ENCODE measurements at regions not wholly inside any gene's neighbourhood (a gene's known extent, or its start where the extent isn't known, plus 50 kb on each side); places are given as distances from the start of the nearest gene placed in this dataset.

DNA sequence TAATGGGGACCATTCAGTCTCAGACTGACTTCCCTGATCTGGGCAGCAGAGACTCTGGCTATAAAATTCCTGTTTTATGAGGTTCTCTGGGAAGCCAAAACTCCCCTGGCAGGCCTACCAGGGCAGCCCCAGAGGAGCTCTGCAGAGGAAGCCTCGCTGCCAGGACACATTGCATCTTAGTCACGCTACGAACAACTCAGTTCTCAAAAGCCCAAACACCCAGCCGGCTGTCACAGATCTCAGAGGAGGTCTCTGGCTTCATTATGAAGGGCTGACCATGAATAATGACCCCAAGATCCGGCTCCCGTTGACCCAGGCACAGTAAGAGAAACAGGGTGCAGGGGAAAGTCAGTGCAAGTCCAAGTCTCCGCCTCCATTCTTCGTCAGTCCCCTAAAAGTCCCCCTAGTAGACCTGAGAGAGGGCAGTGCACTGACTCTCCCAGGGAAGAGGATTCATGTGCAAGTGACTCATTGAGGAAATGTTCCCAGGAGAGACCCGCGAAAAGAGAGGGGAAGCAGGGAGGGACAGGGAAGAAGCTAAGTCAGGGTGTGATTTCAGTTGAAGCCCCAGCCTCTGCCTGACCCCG, 212.3 kb downstream of the CYP26B1 start:
- Histone ChIP-seq H3K4me3 (ENCODE audit: low read length in 2 of 2) (no peak overlapping the region), H3K9me3 (ENCODE audit: control insufficient read depth in 2 of 2, low read length in 2 of 2) (no peaks in the 10 kb centered on the region), H3K9ac (ENCODE audit: low read length in 2 of 2) (no peak overlapping the region), H3K27me3 (ENCODE audit: control insufficient read depth in 1 of 2, insufficient read depth in 2 of 2, low read length in 2 of 2) (peaks cover 0 to 2% of the 10 kb centered on the region in 2 donors), H3K27ac (ENCODE audit: low read length) (no peak overlapping the region), H3K36me3 (ENCODE audit: control insufficient read depth in 2 of 2, insufficient read depth in 2 of 2, low read length in 2 of 2) (no peaks in the 10 kb centered on the region), H3K4me1 (ENCODE audit: control insufficient read depth, insufficient read depth, low read length) (peaks cover 5% of the 10 kb centered on the region)

DNA sequence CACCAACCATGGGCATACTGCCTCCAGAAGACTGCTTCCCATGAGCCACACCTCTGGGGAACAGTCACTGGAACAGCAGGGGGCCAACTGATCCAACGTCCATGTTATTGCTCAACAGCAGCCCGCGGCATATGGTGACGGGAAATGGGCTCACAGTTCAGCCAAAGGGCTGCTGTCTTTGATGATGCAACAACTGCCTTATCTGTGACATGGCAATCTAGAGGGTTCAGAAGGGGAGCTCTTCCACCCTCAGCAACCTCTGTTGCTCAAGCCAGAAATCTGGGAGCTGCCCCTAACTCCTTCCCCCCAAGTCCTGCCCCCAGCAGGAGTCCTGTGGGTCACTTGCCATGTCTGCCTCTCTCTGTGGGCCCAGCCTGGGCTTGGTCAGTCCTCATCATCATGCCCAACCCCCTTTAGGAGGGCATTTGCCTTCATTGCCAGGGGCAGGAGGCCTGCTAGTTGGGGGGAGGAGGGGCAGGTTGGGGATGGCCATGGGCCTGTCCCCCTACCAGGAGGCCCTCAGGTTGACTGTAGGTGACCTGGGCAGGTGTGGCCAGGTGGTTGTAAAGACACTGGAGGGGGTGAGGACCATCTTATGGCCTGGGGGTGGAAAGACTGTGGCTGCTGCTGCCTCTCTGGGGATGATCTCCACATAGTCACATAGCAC, 212.9 kb downstream of the CYP26B1 start:
- Histone ChIP-seq H3K27ac (ENCODE audit: low read length) (no peak overlapping the region), H3K4me3 (ENCODE audit: low read length in 2 of 2) (no peak overlapping the region), H3K27me3 (ENCODE audit: control insufficient read depth in 1 of 2, insufficient read depth in 2 of 2, low read length in 2 of 2) (peaks cover 0 to 2% of the 10 kb centered on the region in 2 donors), H3K9me3 (ENCODE audit: control insufficient read depth in 2 of 2, low read length in 2 of 2) (no peaks in the 10 kb centered on the region), H3K4me1 (ENCODE audit: control insufficient read depth, insufficient read depth, low read length) (peaks cover 5% of the 10 kb centered on the region), H3K9ac (ENCODE audit: low read length in 2 of 2) (no peak overlapping the region), H3K36me3 (ENCODE audit: control insufficient read depth in 2 of 2, insufficient read depth in 2 of 2, low read length in 2 of 2) (no peaks in the 10 kb centered on the region)

DNA sequence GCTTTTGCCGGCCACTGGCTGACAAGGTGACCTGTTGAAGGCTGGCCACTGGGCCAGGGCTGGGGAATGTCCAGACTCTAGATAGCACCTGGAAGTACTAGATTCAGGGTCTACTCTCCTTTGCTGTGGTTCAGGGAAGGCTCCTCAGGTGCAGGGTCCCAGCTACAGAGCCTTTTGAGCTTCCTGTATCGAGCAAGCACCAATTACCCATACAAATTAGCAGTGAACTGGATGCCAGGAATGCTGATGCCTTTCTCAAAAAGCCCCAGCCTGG, 213.4 kb downstream of the CYP26B1 start:
- H3K27ac ChIP-seq (ENCODE audit: low read length): no peak overlapping the region

GRCh38 chr2:71933467-71934319, 214.0 kb downstream of the CYP26B1 start:
- Histone ChIP-seq H3K9ac (ENCODE audit: low read length in 2 of 2) (no peak overlapping the region), H3K36me3 (ENCODE audit: control insufficient read depth in 2 of 2, insufficient read depth in 2 of 2, low read length in 2 of 2) (no peaks in the 10 kb centered on the region), H3K4me1 (ENCODE audit: control insufficient read depth, insufficient read depth, low read length) (peaks cover 5% of the 10 kb centered on the region), H3K27ac (ENCODE audit: low read length) (no peak overlapping the region), H3K9me3 (ENCODE audit: control insufficient read depth in 2 of 2, low read length in 2 of 2) (no peaks in the 10 kb centered on the region), H3K27me3 (ENCODE audit: control insufficient read depth in 1 of 2, insufficient read depth in 2 of 2, low read length in 2 of 2) (peaks cover 0 to 2% of the 10 kb centered on the region in 2 donors), H3K4me3 (ENCODE audit: low read length in 2 of 2) (no peak overlapping the region)

More for the DNA sequence above, 213.4 kb downstream of the CYP26B1 start:
- no peaks in the 10 kb centered on the region for H3K36me3 ChIP-seq (ENCODE audit: control insufficient read depth in 2 of 2, insufficient read depth in 2 of 2, low read length in 2 of 2)
- peaks cover 5% of the 10 kb centered on the region for H3K4me1 ChIP-seq (ENCODE audit: control insufficient read depth, insufficient read depth, low read length)
- H3K27me3 ChIP-seq (ENCODE audit: control insufficient read depth in 1 of 2, insufficient read depth in 2 of 2, low read length in 2 of 2): peaks cover 0 to 2% of the 10 kb centered on the region in 2 donors
- H3K9ac ChIP-seq (ENCODE audit: low read length in 2 of 2): no peak overlapping the region
- H3K4me3 ChIP-seq (ENCODE audit: low read length in 2 of 2): no peak overlapping the region
- no peaks in the 10 kb centered on the region for H3K9me3 ChIP-seq (ENCODE audit: control insufficient read depth in 2 of 2, low read length in 2 of 2)

DNA sequence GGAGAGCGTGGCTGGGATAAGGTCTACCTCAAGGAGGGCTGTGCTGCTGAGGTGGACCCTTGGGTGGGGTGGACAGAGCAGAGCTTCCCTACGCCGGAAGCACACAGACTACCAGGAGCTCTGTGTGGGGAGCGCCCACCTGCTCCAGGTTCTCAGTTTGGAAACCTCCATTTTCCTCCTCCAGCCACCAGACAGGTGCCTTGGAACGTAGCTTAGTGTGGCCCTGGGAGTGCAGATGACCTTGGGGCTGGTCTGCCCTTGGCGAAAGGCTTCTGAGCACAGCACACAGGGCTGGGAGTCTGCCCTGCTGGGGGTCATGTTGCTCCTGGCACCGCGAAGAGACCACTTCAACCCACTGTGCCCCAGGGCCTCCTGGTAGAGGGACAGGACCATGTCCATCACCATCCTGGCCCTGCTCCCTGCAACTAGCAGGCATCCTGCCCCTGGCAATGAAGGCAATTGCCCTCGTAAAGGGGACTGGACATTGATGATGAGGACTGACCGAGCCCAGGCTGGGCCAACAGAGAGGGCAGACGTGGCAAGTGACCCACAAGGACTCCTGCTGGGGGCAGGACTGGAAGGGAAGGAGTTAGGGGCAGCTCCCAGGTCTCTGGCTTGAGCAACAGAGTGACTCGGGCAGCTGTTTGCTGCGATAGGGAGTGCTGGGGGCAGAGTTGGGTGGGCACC, 214.7 kb downstream of the CYP26B1 start:
- no peaks in the 10 kb centered on the region for H3K36me3 ChIP-seq (ENCODE audit: control insufficient read depth in 2 of 2, insufficient read depth in 2 of 2, low read length in 2 of 2)
- no peak overlapping the region for H3K4me3 ChIP-seq (ENCODE audit: low read length in 2 of 2)
- peaks cover 0 to 2% of the 10 kb centered on the region in 2 donors for H3K27me3 ChIP-seq (ENCODE audit: control insufficient read depth in 1 of 2, insufficient read depth in 2 of 2, low read length in 2 of 2)
- no peak overlapping the region for H3K9ac ChIP-seq (ENCODE audit: low read length in 2 of 2)
- H3K27ac ChIP-seq (ENCODE audit: low read length): no peak overlapping the region
- no peaks in the 10 kb centered on the region for H3K9me3 ChIP-seq (ENCODE audit: control insufficient read depth in 2 of 2, low read length in 2 of 2)
- H3K4me1 ChIP-seq (ENCODE audit: control insufficient read depth, insufficient read depth, low read length): peaks cover 5% of the 10 kb centered on the region

DNA sequence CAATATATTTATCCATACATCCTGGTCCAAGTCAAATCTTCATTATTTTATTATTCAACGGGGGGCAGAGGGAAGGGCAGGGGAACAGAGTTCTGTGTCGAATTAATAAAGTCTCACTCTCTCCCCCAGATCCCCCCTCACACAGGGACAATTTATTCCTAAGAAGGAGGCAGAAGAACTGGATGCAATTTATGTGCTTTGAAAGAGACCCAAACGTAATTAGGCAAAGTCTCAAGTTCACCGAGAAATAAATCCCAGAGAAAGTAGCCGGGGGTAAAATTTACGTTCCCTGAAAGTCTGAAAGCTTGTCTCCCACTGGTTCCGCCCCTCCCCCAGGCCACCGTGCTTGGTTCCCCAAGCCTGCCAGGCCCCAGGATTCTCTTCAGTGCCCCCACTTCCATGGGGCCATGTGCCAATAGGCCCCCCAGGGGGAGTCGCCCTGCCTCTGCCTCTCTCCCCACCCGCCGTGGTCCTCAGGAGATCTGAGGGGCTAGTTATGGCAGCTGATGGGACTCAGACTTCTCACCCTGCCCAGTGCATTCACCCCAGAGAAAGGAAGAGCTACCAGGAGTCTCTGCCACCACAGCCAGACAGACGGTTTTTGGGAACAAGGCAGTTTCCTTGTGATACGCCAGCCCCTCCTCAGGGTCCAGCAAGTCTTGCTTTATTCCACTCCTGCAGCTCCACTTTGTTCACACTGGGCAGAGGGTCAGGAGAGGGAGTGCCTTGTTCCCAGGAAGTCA, 215.5 kb downstream of the CYP26B1 start:
- H3K4me3 ChIP-seq (ENCODE audit: low read length in 2 of 2): no peak overlapping the region
- peaks cover 5% of the 10 kb centered on the region for H3K4me1 ChIP-seq (ENCODE audit: control insufficient read depth, insufficient read depth, low read length)
- H3K9ac ChIP-seq (ENCODE audit: low read length in 2 of 2): no peak overlapping the region

GRCh38 chr2:71930049-71930681, 217.5 kb downstream of the CYP26B1 start:
- H3K9ac ChIP-seq (ENCODE audit: low read length in 2 of 2): no peak overlapping the region
- no peaks in the 10 kb centered on the region for H3K36me3 ChIP-seq (ENCODE audit: control insufficient read depth in 2 of 2, insufficient read depth in 2 of 2, low read length in 2 of 2)
- no peaks in the 10 kb centered on the region for H3K9me3 ChIP-seq (ENCODE audit: control insufficient read depth in 2 of 2, low read length in 2 of 2)
- H3K4me3 ChIP-seq (ENCODE audit: low read length in 2 of 2): no peak overlapping the region
- H3K4me1 ChIP-seq (ENCODE audit: control insufficient read depth, insufficient read depth, low read length): peaks cover 5% of the 10 kb centered on the region
- H3K27ac ChIP-seq (ENCODE audit: low read length): no peak overlapping the region
- H3K27me3 ChIP-seq (ENCODE audit: control insufficient read depth in 1 of 2, insufficient read depth in 2 of 2, low read length in 2 of 2): peaks cover 0 to 2% of the 10 kb centered on the region in 2 donors

More for the DNA sequence above, 215.5 kb downstream of the CYP26B1 start:
- H3K9me3 ChIP-seq (ENCODE audit: control insufficient read depth in 2 of 2, low read length in 2 of 2): no peaks in the 10 kb centered on the region
- no peak overlapping the region for H3K27ac ChIP-seq (ENCODE audit: low read length)
- no peaks in the 10 kb centered on the region for H3K36me3 ChIP-seq (ENCODE audit: control insufficient read depth in 2 of 2, insufficient read depth in 2 of 2, low read length in 2 of 2)
- H3K27me3 ChIP-seq (ENCODE audit: control insufficient read depth in 1 of 2, insufficient read depth in 2 of 2, low read length in 2 of 2): peaks cover 0 to 2% of the 10 kb centered on the region in 2 donors

- no peaks in the 10 kb centered on the region for H3K9me3 ChIP-seq (ENCODE audit: control insufficient read depth in 2 of 2, low read length in 2 of 2)
- H3K4me3 ChIP-seq (ENCODE audit: low read length in 2 of 2): no peak overlapping the region
- peaks cover 0 to 2% of the 10 kb centered on the region in 2 donors for H3K27me3 ChIP-seq (ENCODE audit: control insufficient read depth in 1 of 2, insufficient read depth in 2 of 2, low read length in 2 of 2)
- H3K36me3 ChIP-seq (ENCODE audit: control insufficient read depth in 2 of 2, insufficient read depth in 2 of 2, low read length in 2 of 2): no peaks in the 10 kb centered on the region
- no peak overlapping the region for H3K27ac ChIP-seq (ENCODE audit: low read length)
- no peak overlapping the region for H3K9ac ChIP-seq (ENCODE audit: low read length in 2 of 2)
- no peaks in the 10 kb centered on the region for H3K4me1 ChIP-seq (ENCODE audit: control insufficient read depth, insufficient read depth, low read length)
Measured at GRCh38 chr2:71929482-71929772, 218.2 kb downstream of the CYP26B1 start.

DNA sequence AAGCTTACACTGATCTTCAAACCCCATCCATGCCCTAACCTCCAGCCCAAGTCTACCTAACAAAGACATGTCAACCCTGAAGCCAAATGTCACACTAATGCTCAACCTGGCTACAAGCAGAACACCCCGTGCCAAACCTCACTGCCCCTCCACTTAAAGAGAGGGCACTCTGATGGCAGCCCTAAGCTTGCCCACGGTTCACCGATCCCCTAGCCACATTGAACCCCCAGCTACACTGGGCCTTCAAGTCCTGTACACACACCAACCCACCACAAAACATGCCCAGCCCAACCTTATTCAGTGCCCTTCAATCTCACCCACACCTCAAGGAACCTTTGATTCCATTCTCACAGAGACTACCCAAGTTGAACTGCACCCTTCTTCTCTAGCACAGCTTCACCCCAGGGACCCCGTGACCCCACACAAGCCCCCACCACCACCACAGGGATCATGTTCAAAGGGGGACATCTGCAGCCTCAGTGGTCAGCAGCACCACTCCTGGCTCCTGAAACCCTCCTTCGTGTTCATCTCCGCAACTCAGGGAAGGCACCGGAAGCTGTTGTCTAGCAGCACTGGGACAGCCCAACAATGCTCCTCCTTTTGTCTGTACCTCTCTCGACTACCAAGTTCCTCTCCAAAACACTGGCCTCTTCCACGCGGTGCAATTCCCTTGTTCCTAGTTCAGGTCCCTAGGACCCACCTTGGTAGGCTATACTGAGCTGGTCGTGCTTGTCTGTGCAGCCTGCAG, 218.8 kb downstream of the CYP26B1 start:
- Histone ChIP-seq H3K4me1 (ENCODE audit: control insufficient read depth, insufficient read depth, low read length) (no peaks in the 10 kb centered on the region), H3K27ac (ENCODE audit: low read length) (no peak overlapping the region), H3K27me3 (ENCODE audit: control insufficient read depth in 1 of 2, insufficient read depth in 2 of 2, low read length in 2 of 2) (peaks cover 0 to 2% of the 10 kb centered on the region in 2 donors), H3K9me3 (ENCODE audit: control insufficient read depth in 2 of 2, low read length in 2 of 2) (no peaks in the 10 kb centered on the region), H3K4me3 (ENCODE audit: low read length in 2 of 2) (no peak overlapping the region), H3K36me3 (ENCODE audit: control insufficient read depth in 2 of 2, insufficient read depth in 2 of 2, low read length in 2 of 2) (no peaks in the 10 kb centered on the region), H3K9ac (ENCODE audit: low read length in 2 of 2) (no peak overlapping the region)
